Right atrium auricular region (tissue), 2 donors: ENCODE measurements at regions not wholly inside any gene's neighbourhood (a gene's known extent, or its start where the extent isn't known, plus 50 kb on each side); places are given as distances from the start of the nearest gene placed in this dataset.

ENCODE experiments used
- DNase-seq: peaks from one replicate; pipeline ENCODE4 v3.0.0-alpha.2; 2019; ENCODE audit warnings: low spot score
- H3K27ac ChIP-seq, 2 donors: fragments of 200-600 bp; sonication (generic); 1 replicate in 1 of 2; 2 replicates in 1 of 2; pipeline ENCODE4 v1.5.1; 2016 to 2019
- H3K27me3 ChIP-seq, 2 donors: fragments of 200-600 bp; sonication (generic); one replicate each; pipeline versions ENCODE4 v1.5.1 to v1.6.0; 2017 to 2019
- H3K36me3 ChIP-seq: fragments of 200-600 bp; sonication (generic); one replicate; pipeline ENCODE4 v1.5.1; 2016
- H3K4me1 ChIP-seq, 2 donors: fragments of 200-600 bp; sonication (generic); one replicate each; pipeline versions ENCODE4 v1.5.1 to v1.6.0; 2017 to 2019
- H3K4me3 ChIP-seq, 2 donors: fragments of 200-600 bp; sonication (generic); 1 replicate in 1 of 2; 2 replicates in 1 of 2; pipeline ENCODE4 v1.5.1; 2017 to 2019; ENCODE audit warnings: mild to moderate bottlenecking in 1 of 2, moderate library complexity in 1 of 2
- H3K9me3 ChIP-seq, 2 donors: fragments of 200-600 bp; sonication (generic); one replicate each; pipeline ENCODE4 v1.5.1; 2019
- CTCF ChIP-seq, 2 donors: fragments of 200-600 bp; sonication (generic); IDR thresholded peaks; one replicate each; pipeline ENCODE4 v1.5.1; 2019; ENCODE audit warnings: antibody characterized with exemption in 2 of 2

GRCh38 chr9:18143073-18143745, 330.7 kb upstream of the ADAMTSL1 start:
- no peak overlapping the region for H3K27ac ChIP-seq
- no peaks in the 10 kb centered on the region for H3K4me1 ChIP-seq
- no peaks in the 10 kb centered on the region for H3K9me3 ChIP-seq
- no peak overlapping the region for H3K4me3 ChIP-seq
- no peak for DNase-seq
- H3K27me3 ChIP-seq = no peaks in the 10 kb centered on the region
- H3K36me3 ChIP-seq = no peaks in the 10 kb centered on the region
- TF ChIP-seq CTCF (IDR thresholded peaks at IDR 0.05) = peak in 1 of 2 donors; percentile 21

- TF ChIP-seq CTCF (IDR thresholded peaks at IDR 0.05) = no peak
Measured at GRCh38 chr9:18146329-18146728, 327.6 kb upstream of the ADAMTSL1 start.

GRCh38 chr9:18149471-18150011, 324.4 kb upstream of the ADAMTSL1 start:
- H3K9me3 ChIP-seq = no peaks in the 10 kb centered on the region
- peak in 1 of 2 donors; percentile 20 for TF ChIP-seq CTCF (IDR thresholded peaks at IDR 0.05)
- H3K4me1 ChIP-seq = no peaks in the 10 kb centered on the region
- H3K27ac ChIP-seq = no peak overlapping the region
- no peaks in the 10 kb centered on the region for H3K36me3 ChIP-seq
- H3K4me3 ChIP-seq = no peak overlapping the region
- no peaks in the 10 kb centered on the region for H3K27me3 ChIP-seq
- DNase-seq = no peak

More at GRCh38 chr9:18146329-18146728, 327.6 kb upstream of the ADAMTSL1 start:
- DNase-seq = no peak
- no peak overlapping the region for H3K27ac ChIP-seq
- no peak overlapping the region for H3K4me3 ChIP-seq
- no peaks in the 10 kb centered on the region for H3K4me1 ChIP-seq
- H3K9me3 ChIP-seq = no peaks in the 10 kb centered on the region
- no peaks in the 10 kb centered on the region for H3K36me3 ChIP-seq
- no peaks in the 10 kb centered on the region for H3K27me3 ChIP-seq

- H3K27me3 ChIP-seq = no peaks in the 10 kb centered on the region
- no peaks in the 10 kb centered on the region for H3K9me3 ChIP-seq
- no peaks in the 10 kb centered on the region for H3K4me1 ChIP-seq
- H3K36me3 ChIP-seq = no peaks in the 10 kb centered on the region
- DNase-seq = no peak
- no peak overlapping the region for H3K27ac ChIP-seq
- no peak for TF ChIP-seq CTCF (IDR thresholded peaks at IDR 0.05)
- H3K4me3 ChIP-seq = no peak overlapping the region
Measured at GRCh38 chr9:18154661-18155060, 319.3 kb upstream of the ADAMTSL1 start.

GRCh38 chr9:18159254-18159653, 314.7 kb upstream of the ADAMTSL1 start:
- Histone ChIP-seq H3K27me3 (no peaks in the 10 kb centered on the region), H3K4me1 (no peaks in the 10 kb centered on the region), H3K9me3 (no peaks in the 10 kb centered on the region), H3K36me3 (no peaks in the 10 kb centered on the region), H3K4me3 (no peak overlapping the region), H3K27ac (no peak overlapping the region)
- DNase-seq = no peak
- TF ChIP-seq CTCF (IDR thresholded peaks at IDR 0.05) = no peak

GRCh38 chr9:18163146-18163545, 310.8 kb upstream of the ADAMTSL1 start:
- Histone ChIP-seq H3K27ac (no peak overlapping the region), H3K4me1 (no peaks in the 10 kb centered on the region), H3K4me3 (no peak overlapping the region), H3K27me3 (no peaks in the 10 kb centered on the region), H3K36me3 (no peaks in the 10 kb centered on the region), H3K9me3 (no peaks in the 10 kb centered on the region)
- TF ChIP-seq CTCF (IDR thresholded peaks at IDR 0.05) = no peak
- DNase-seq = no peak
